Fibroblast of lung (primary cell): ENCODE measurements at regions not wholly inside any gene's neighbourhood (a gene's known extent, or its start where the extent isn't known, plus 50 kb on each side); places are given as distances from the start of the nearest gene placed in this dataset.
"Not testable (repeated sequence)": the region's sequence is repeated elsewhere in the genome, so short reads cannot be mapped to it uniquely, and the experiment has no call there.

Experiments
- DNase-seq, 2 donors: peaks; one replicate each; pipeline versions ENCODE4 v3.0.0 to v3.0.0-alpha.2; 2010; ENCODE audit warnings: low read depth in 2 of 2
- H2AFZ ChIP-seq: 2 replicates; pipeline ENCODE4 v1.5.1; 2012; ENCODE audit warnings: low read length, control low read depth, inconsistent platforms
- H3K27ac ChIP-seq: 2 replicates; pipeline ENCODE4 v1.5.1; 2011; ENCODE audit warnings: low read length, control low read depth; ENCODE audit not compliant: insufficient read depth
- H3K27me3 ChIP-seq: 2 replicates; pipeline ENCODE4 v1.5.1; 2011; ENCODE audit warnings: mild to moderate bottlenecking, low read length; ENCODE audit not compliant: control insufficient read depth, insufficient read depth
- H3K36me3 ChIP-seq: 2 replicates; pipeline ENCODE4 v1.5.1; 2011; ENCODE audit warnings: low read length; ENCODE audit not compliant: control insufficient read depth, insufficient read depth
- H3K4me1 ChIP-seq: 2 replicates; pipeline ENCODE4 v1.5.1; 2011; ENCODE audit warnings: low read length; ENCODE audit not compliant: control insufficient read depth, insufficient read depth; ENCODE audit errors: extremely low read depth
- H3K4me2 ChIP-seq: 2 replicates; pipeline ENCODE4 v1.5.1; 2011; ENCODE audit warnings: low read length, control low read depth; ENCODE audit not compliant: insufficient read depth; ENCODE audit errors: extremely low read depth
- H3K4me3 ChIP-seq, 4 experiments: fragments of 200-600 bp in 1 of 4; sonication (generic) in 1 of 4; replicated peaks in 1 of 4; 2 replicates each; pipeline ENCODE4 v1.5.1; 2011 to 2016; ENCODE audit warnings: low read length in 4 of 4, low read depth in 3 of 4, mild to moderate bottlenecking in 3 of 4, control low read depth in 2 of 4, inconsistent platforms in 1 of 4, mixed read lengths in 1 of 4; ENCODE audit not compliant: insufficient read depth in 1 of 4; ENCODE audit errors: control extremely low read depth in 1 of 4
- H3K79me2 ChIP-seq: 2 replicates; pipeline ENCODE4 v1.5.1; 2012; ENCODE audit warnings: mild to moderate bottlenecking, low read length, inconsistent platforms; ENCODE audit not compliant: control insufficient read depth, insufficient read depth
- H3K9ac ChIP-seq: 2 replicates; pipeline ENCODE4 v1.5.1; 2011; ENCODE audit warnings: mild to moderate bottlenecking, low read length, control low read depth; ENCODE audit not compliant: insufficient read depth
- H3K9me3 ChIP-seq: 2 replicates; pipeline ENCODE4 v1.5.1; 2012; ENCODE audit warnings: low read depth, low read length; ENCODE audit not compliant: control insufficient read depth, insufficient read depth
- H4K20me1 ChIP-seq: 2 replicates; pipeline ENCODE4 v1.5.1; 2011; ENCODE audit warnings: low read length; ENCODE audit not compliant: control insufficient read depth, insufficient read depth; ENCODE audit errors: extremely low read depth
- EZH2 ChIP-seq: IDR thresholded peaks from 2 replicates; pipeline ENCODE4 v1.5.1; 2012; ENCODE audit warnings: low read length, control low read depth, mild to moderate bottlenecking; ENCODE audit errors: missing control alignments
- TF ChIP-seq, protein P1 (sequence below), 2 donors: IDR thresholded peaks in 1 of 2; conservative IDR thresholded peaks in 1 of 2; 1 replicate in 1 of 2; 2 replicates in 1 of 2; pipeline ENCODE4 v1.5.1; 2011 to 2012; ENCODE audit warnings: low read length in 2 of 2, control low read depth in 1 of 2, inconsistent platforms in 1 of 2, low read depth in 1 of 2, mild to moderate bottlenecking in 1 of 2

GRCh38 chr4:174053895-174054294 lies 229.6 kb downstream of the FBXO8 start:
- Histone ChIP-seq H3K27me3 (no peaks in the 10 kb centered on the region), H3K9me3 (no peaks in the 10 kb centered on the region), H3K9ac (no peak overlapping the region), H3K4me1 (no peaks in the 10 kb centered on the region), H3K4me3 (no peak overlapping the region), H2AFZ (no peak overlapping the region), H3K36me3 (no peaks in the 10 kb centered on the region), H4K20me1 (no peaks in the 10 kb centered on the region), H3K79me2 (no peaks in the 10 kb centered on the region), H3K27ac (no peak overlapping the region), H3K4me2 (no peak overlapping the region)
- no peak for DNase-seq
- TF ChIP-seq, protein P1, sequence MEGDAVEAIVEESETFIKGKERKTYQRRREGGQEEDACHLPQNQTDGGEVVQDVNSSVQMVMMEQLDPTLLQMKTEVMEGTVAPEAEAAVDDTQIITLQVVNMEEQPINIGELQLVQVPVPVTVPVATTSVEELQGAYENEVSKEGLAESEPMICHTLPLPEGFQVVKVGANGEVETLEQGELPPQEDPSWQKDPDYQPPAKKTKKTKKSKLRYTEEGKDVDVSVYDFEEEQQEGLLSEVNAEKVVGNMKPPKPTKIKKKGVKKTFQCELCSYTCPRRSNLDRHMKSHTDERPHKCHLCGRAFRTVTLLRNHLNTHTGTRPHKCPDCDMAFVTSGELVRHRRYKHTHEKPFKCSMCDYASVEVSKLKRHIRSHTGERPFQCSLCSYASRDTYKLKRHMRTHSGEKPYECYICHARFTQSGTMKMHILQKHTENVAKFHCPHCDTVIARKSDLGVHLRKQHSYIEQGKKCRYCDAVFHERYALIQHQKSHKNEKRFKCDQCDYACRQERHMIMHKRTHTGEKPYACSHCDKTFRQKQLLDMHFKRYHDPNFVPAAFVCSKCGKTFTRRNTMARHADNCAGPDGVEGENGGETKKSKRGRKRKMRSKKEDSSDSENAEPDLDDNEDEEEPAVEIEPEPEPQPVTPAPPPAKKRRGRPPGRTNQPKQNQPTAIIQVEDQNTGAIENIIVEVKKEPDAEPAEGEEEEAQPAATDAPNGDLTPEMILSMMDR (conservative IDR thresholded peaks at IDR 0.05 in 1 of 2, IDR thresholded peaks at IDR 0.05 in 1 of 2; ENCODE audit: low read depth in 1 of 2, low read length in 2 of 2), result no peak
- TF ChIP-seq EZH2, result no peak

- H3K79me2 ChIP-seq, result no peaks in the 10 kb centered on the region
- H3K9ac ChIP-seq, result no peak overlapping the region
- H3K4me1 ChIP-seq, result no peaks in the 10 kb centered on the region
- no peaks in the 10 kb centered on the region for H3K27me3 ChIP-seq
- no peak overlapping the region for H2AFZ ChIP-seq
- no peaks in the 10 kb centered on the region for H4K20me1 ChIP-seq
- H3K4me2 ChIP-seq, result no peak overlapping the region
- H3K4me3 ChIP-seq, result no peak overlapping the region
- no peak for DNase-seq
- H3K9me3 ChIP-seq, result no peaks in the 10 kb centered on the region
- TF ChIP-seq, protein P1 (conservative IDR thresholded peaks at IDR 0.05 in 1 of 2, IDR thresholded peaks at IDR 0.05 in 1 of 2; ENCODE audit: low read depth in 1 of 2, low read length in 2 of 2), result no peak
- no peak for TF ChIP-seq EZH2
- no peaks in the 10 kb centered on the region for H3K36me3 ChIP-seq
- H3K27ac ChIP-seq, result no peak overlapping the region
Measured at GRCh38 chr4:174047363-174047762, 236.1 kb downstream of the FBXO8 start.

DNA sequence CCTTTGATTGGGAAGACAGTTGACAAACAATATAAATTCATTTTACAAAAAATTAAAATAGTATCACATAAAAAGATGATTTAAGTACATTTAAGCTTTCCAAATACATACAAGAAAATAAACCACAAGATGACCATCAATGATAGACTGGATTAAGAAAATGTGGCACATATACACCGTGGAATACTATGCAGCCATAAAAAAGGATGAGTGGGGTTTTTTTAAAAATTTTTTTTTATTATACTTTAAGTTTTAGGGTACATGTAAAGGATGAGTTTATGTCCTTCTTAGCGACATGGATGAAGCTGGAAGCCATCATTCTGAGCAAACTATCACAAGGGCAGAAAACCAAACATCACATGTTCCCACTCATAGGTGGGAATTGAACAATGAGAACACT lies 237.6 kb downstream of the FBXO8 start:
- not testable (repeated sequence) for H3K79me2 ChIP-seq, H3K27me3 ChIP-seq, H3K9me3 ChIP-seq, H3K36me3 ChIP-seq, H3K4me2 ChIP-seq, H3K9ac ChIP-seq, DNase-seq, H3K27ac ChIP-seq, H3K4me1 ChIP-seq, H3K4me3 ChIP-seq, H2AFZ ChIP-seq, H4K20me1 ChIP-seq
